GM19438 (cell line): ENCODE measurements at regions not wholly inside any gene's neighbourhood (a gene's known extent, or its start where the extent isn't known, plus 50 kb on each side); places are given as distances from the start of the nearest gene placed in this dataset.

Source experiments
- ATAC-seq: cut with Tn5 transposase; IDR thresholded peaks from one replicate; pipeline ENCODE4 v1.9.1; 2021; ENCODE audit warnings: low read depth; ENCODE audit not compliant: unreplicated experiment

- no peak for ATAC-seq
Observed at GRCh38 chr21:34022627-34023335, 50.6 kb upstream of the MRPS6 start.

GRCh38 chr21:34021726-34022125, 51.7 kb upstream of the MRPS6 start:
- no peak for ATAC-seq

GRCh38 chr21:34020983-34021553, 52.3 kb upstream of the MRPS6 start:
- ATAC-seq: no peak

GRCh38 chr21:34020005-34020847, 53.2 kb upstream of the MRPS6 start:
- ATAC-seq: peak; percentile 43

- ATAC-seq: no peak
Observed at GRCh38 chr21:34019402-34019801, 54.0 kb upstream of the MRPS6 start.

GRCh38 chr21:34018910-34019309, 54.5 kb upstream of the MRPS6 start:
- no peak for ATAC-seq

- no peak for ATAC-seq
Observed at GRCh38 chr21:34018185-34018584, 55.2 kb upstream of the MRPS6 start.

GRCh38 chr21:34017039-34017961, 56.1 kb upstream of the MRPS6 start:
- ATAC-seq: peak; percentile 37

GRCh38 chr21:34012640-34013039, 60.7 kb upstream of the MRPS6 start:
- no peak for ATAC-seq

- ATAC-seq: no peak
Observed at GRCh38 chr21:34011660-34012059, 61.7 kb upstream of the MRPS6 start.

GRCh38 chr21:34009193-34009592, 64.2 kb upstream of the MRPS6 start:
- ATAC-seq: no peak

- ATAC-seq: no peak
Observed at GRCh38 chr21:34008618-34009017, 64.8 kb upstream of the MRPS6 start.

- ATAC-seq: no peak
Observed at GRCh38 chr21:34006611-34007168, 66.7 kb upstream of the MRPS6 start.

GRCh38 chr21:34004974-34005373, 68.4 kb upstream of the MRPS6 start:
- no peak for ATAC-seq

- no peak for ATAC-seq
Observed at GRCh38 chr21:34004013-34004938, 69.1 kb upstream of the MRPS6 start.

GRCh38 chr21:34003428-34003827, 70.0 kb upstream of the MRPS6 start:
- ATAC-seq: no peak

- ATAC-seq: no peak
Observed at GRCh38 chr21:34000375-34000774, 73.0 kb upstream of the MRPS6 start.

- ATAC-seq: no peak
Observed at GRCh38 chr21:33998809-33999208, 74.6 kb upstream of the MRPS6 start.

GRCh38 chr21:33998402-33998801, 75.0 kb upstream of the MRPS6 start:
- no peak for ATAC-seq
